Muscle of leg (tissue), 3 donors: ENCODE measurements at regions not wholly inside any gene's neighbourhood (a gene's known extent, or its start where the extent isn't known, plus 50 kb on each side); places are given as distances from the start of the nearest gene placed in this dataset.
A peak's percentile ranks its signal among the peaks of the same experiment; 100 is the strongest.

Source experiments
- DNase-seq: peaks from one replicate; pipeline ENCODE4 v3.0.0; 2013
- H3K27ac ChIP-seq: one replicate; pipeline ENCODE4 v1.5.1; 2013; ENCODE audit warnings: mild to moderate bottlenecking, low read length, control low read depth
- H3K27me3 ChIP-seq: one replicate; pipeline ENCODE4 v1.6.1; 2013; ENCODE audit warnings: low read length; ENCODE audit not compliant: control insufficient read depth, insufficient read depth
- H3K36me3 ChIP-seq: one replicate; pipeline ENCODE4 v1.6.1; 2013; ENCODE audit warnings: low read length; ENCODE audit not compliant: control insufficient read depth, insufficient read depth
- H3K4me1 ChIP-seq: one replicate; pipeline ENCODE4 v1.6.1; 2013; ENCODE audit warnings: low read length; ENCODE audit not compliant: control insufficient read depth, insufficient read depth
- H3K4me3 ChIP-seq: one replicate; pipeline ENCODE4 v1.5.1; 2013; ENCODE audit warnings: low read length, control low read depth
- H3K9me3 ChIP-seq: replicated peaks from 2 replicates; pipeline ENCODE4 v1.6.1; 2013; ENCODE audit warnings: low read depth, low read length; ENCODE audit not compliant: control insufficient read depth
- WGBS: methylation state at CpG from one replicate; pipeline ENCODE4 v1.1.5; 2013; ENCODE audit warnings: missing lambda C conversion rate; ENCODE audit not compliant: insufficient coverage; 5-methylcytosine and 5-hydroxymethylcytosine counted together

DNA sequence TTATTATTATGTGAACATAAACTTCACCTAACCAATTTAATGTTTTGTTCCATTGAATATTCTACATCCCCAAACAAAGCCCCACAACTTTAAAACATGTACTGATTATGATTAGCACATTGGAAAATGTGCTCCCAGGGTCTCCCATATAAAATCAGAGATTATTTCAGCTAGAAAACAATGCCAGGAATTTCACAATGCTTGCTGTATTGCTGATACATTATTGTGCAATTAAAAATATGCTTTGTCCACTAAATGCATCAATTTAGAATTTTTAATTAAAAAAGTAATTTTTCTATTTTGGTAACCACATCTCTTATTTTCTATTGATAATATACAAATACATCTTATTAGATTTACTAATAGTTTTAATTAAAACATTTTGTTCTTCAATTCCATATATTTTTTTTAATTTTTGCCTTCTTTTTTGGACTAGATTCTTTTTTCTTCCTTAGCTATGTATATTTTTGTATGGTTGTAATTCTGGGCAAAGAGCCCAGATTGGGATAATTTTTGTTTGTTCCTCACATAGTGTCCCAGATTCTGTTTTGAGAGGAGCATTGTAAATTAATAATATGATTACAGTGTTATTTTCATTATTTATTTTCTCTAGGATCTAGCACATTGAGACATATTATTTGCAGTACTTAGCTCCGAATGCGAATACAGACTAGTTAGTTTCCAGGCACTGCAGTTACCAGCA, 241.5 kb upstream of the CDH18 start:
- Histone ChIP-seq H3K4me1 (no peaks in the 10 kb centered on the region), H3K36me3 (no peaks in the 10 kb centered on the region), H3K27me3 (no peaks in the 10 kb centered on the region), H3K27ac (no peak overlapping the region), H3K9me3 (no peaks in the 10 kb centered on the region), H3K4me3 (no peak overlapping the region)
- no CpG with 5 or more reads among the region's 2 CpGs for WGBS
- DNase-seq: peak; percentile 85

GRCh38 chr5:20224966-20225365, 237.0 kb upstream of the CDH18 start:
- H3K27ac ChIP-seq: no peak overlapping the region
- no peaks in the 10 kb centered on the region for H3K27me3 ChIP-seq
- 80% methylated on average over 2 of the region's 2 CpGs for WGBS
- H3K9me3 ChIP-seq: no peaks in the 10 kb centered on the region
- H3K36me3 ChIP-seq: no peaks in the 10 kb centered on the region
- H3K4me1 ChIP-seq: no peaks in the 10 kb centered on the region
- DNase-seq: no peak
- H3K4me3 ChIP-seq: no peak overlapping the region

DNA sequence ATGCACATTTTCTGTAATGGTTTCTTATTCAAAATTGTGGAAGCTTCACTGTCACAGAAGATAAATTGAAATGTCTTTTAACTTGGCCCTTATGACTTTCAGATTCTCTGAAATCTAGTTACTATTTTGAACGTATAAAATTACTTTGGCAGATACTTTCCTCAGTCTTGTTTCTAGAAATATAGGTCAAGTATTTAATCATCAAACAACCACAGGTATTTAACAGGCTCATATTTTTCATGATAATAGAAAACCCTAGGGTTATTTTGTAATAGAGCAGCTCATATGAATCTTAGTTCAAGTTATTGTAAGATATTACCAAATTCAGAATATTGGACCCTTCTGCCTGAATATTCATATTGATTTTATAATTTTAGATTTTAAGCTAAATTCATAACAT, 236.0 kb upstream of the CDH18 start:
- H3K27ac ChIP-seq: no peak overlapping the region
- WGBS: no CpG with 5 or more reads among the region's 1 CpG
- no peak for DNase-seq
- no peaks in the 10 kb centered on the region for H3K36me3 ChIP-seq
- H3K4me1 ChIP-seq: no peaks in the 10 kb centered on the region
- no peaks in the 10 kb centered on the region for H3K27me3 ChIP-seq
- no peak overlapping the region for H3K4me3 ChIP-seq
- H3K9me3 ChIP-seq: no peaks in the 10 kb centered on the region

DNA sequence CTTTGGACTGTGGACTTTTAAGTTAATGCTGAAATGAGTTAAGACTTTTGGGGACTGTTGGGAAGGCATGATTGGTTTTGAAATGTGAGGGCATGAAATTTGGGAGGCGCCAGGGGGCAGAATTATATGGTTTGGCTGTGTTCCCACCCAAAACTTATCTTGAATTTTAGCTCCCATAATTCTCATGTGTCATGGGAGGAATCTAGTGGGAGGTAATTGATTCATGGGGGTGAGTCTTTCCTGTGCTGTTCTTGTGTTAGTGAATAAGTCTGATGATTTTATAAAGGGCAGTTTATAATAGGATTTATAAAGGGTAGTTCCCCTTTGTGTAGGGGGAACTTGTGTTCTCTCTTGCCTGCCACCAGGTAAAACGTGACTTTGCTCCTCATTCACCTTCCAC, 235.5 kb upstream of the CDH18 start:
- Histone ChIP-seq H3K9me3 (no peaks in the 10 kb centered on the region), H3K4me3 (no peak overlapping the region), H3K27ac (no peak overlapping the region), H3K36me3 (no peaks in the 10 kb centered on the region), H3K4me1 (no peaks in the 10 kb centered on the region), H3K27me3 (no peaks in the 10 kb centered on the region)
- DNase-seq: no peak
- WGBS: no CpG with 5 or more reads among the region's 2 CpGs

GRCh38 chr5:20215257-20215656, 227.3 kb upstream of the CDH18 start:
- no peak overlapping the region for H3K4me3 ChIP-seq
- no peaks in the 10 kb centered on the region for H3K9me3 ChIP-seq
- DNase-seq: no peak
- no peak overlapping the region for H3K27ac ChIP-seq
- no peaks in the 10 kb centered on the region for H3K4me1 ChIP-seq
- H3K36me3 ChIP-seq: no peaks in the 10 kb centered on the region
- no peaks in the 10 kb centered on the region for H3K27me3 ChIP-seq
- no CpG with 5 or more reads among the region's 1 CpG for WGBS

DNA sequence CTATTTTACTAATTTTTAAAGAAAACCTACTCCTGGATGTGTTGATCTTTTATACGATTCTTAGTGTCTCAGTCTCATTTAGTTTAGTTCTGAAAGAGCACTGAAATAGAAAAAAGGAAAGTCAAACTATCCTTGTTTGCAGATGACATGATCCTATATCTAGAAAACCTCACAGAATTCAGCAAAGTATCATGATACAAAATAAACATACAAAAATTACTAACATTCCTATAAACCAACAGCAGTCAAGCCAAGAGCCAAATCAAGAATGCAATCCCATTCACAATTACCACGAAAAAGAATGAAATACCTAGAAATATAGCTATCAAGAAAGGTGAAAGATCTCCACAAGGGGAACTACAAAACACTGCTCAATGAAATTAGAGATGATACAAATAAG, 225.8 kb upstream of the CDH18 start:
- Histone ChIP-seq H3K9me3 (no peaks in the 10 kb centered on the region), H3K27me3 (no peaks in the 10 kb centered on the region), H3K36me3 (no peaks in the 10 kb centered on the region), H3K4me1 (no peaks in the 10 kb centered on the region), H3K4me3 (no peak overlapping the region), H3K27ac (no peak overlapping the region)
- no CpG with 5 or more reads among the region's 2 CpGs for WGBS
- DNase-seq: no peak

DNA sequence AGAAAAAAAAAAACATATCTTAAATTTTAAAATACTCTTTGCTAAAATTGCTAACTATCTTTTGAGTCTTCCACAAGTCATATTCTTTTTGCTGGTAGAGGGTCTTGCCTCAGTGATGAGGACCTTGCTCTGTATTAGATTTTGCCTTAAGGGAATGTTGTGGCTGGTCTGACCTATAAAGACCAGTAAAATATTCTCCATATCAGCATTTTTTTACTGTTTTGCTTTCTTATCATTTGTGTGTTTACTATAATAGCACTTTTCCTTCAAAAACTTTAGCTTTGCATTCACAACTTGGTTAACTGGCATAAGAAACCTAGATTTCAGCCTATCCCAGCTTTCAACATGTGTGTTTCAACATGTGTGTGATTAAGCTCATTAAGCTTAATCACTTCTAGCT, 224.7 kb upstream of the CDH18 start:
- no peak for DNase-seq
- Histone ChIP-seq H3K27me3 (no peaks in the 10 kb centered on the region), H3K27ac (no peak overlapping the region), H3K4me3 (no peak overlapping the region), H3K9me3 (no peaks in the 10 kb centered on the region), H3K4me1 (no peaks in the 10 kb centered on the region), H3K36me3 (no peaks in the 10 kb centered on the region)

DNA sequence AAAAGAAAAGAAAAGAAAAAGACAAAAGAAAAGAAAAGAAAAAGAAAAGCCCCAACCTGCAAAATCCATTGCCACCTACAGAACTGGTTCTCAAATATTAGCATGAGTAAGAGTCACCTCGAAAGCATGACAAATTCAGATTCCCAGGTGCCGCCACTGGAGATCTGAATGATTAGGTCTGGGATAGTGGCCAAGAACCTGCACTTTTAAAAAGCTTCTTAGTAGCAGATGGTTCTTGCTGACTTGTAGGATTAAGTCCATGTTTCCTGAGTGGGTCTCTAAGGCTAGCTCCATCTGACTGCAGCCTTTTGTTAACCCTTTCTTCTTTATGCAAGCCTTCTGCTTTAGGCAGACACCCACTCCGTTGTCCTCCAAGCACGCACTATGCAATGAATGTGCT, 178.5 kb upstream of the CDH18 start:
- Histone ChIP-seq H3K36me3 (no peaks in the 10 kb centered on the region), H3K27ac (no peak overlapping the region), H3K27me3 (no peaks in the 10 kb centered on the region), H3K4me3 (no peak overlapping the region), H3K9me3 (no peaks in the 10 kb centered on the region), H3K4me1 (no peaks in the 10 kb centered on the region)
- peak; percentile 83 for DNase-seq
- whole genome bisulfite sequencing: 20% methylated on average over 1 of the region's 4 CpGs

DNA sequence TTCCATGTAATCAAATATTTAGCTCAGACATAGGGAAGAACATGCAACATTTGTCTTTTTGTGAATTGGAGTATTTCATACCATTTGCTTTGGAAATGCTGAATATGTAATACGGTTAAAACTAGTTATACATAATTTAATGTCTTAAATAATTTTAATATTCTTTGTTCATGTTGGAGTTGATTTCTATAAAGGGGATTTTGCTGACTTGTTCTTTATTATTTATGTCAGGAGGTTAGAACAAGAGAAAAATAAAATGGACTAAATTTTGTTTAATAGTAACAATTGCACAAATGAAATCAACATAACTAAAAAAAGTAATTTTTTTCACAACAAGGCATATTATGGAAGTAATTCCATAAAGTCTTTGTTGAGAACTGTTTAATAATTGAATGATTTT, 170.0 kb upstream of the CDH18 start:
- no peak for DNase-seq
- WGBS: no CpG with 5 or more reads among the region's 1 CpG
- Histone ChIP-seq H3K36me3 (no peaks in the 10 kb centered on the region), H3K9me3 (no peaks in the 10 kb centered on the region), H3K27me3 (no peaks in the 10 kb centered on the region), H3K4me1 (no peaks in the 10 kb centered on the region), H3K27ac (no peak overlapping the region), H3K4me3 (no peak overlapping the region)

DNA sequence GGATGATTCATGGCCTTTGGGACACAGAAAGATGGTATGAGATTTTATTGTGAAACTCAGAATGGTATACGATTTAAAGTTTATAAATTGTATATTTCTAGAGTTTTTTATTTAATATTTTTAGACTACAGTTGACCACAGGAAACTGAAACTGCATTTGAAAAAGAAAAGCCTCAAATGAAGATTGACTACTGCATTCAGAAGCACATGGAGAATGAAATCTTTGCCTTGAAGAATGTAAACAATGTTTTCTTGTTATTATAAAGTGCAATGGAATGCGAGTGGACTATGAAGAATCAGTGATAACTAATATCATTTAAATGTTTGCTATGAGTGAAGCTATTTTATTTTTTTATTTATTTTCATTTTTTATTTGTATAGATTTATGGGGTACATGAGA, 169.1 kb upstream of the CDH18 start:
- H3K4me1 ChIP-seq: no peaks in the 10 kb centered on the region
- H3K27ac ChIP-seq: no peak overlapping the region
- no CpG with 5 or more reads among the region's 2 CpGs for WGBS
- H3K27me3 ChIP-seq: no peaks in the 10 kb centered on the region
- no peaks in the 10 kb centered on the region for H3K9me3 ChIP-seq
- H3K36me3 ChIP-seq: no peaks in the 10 kb centered on the region
- H3K4me3 ChIP-seq: no peak overlapping the region
- DNase-seq: no peak

DNA sequence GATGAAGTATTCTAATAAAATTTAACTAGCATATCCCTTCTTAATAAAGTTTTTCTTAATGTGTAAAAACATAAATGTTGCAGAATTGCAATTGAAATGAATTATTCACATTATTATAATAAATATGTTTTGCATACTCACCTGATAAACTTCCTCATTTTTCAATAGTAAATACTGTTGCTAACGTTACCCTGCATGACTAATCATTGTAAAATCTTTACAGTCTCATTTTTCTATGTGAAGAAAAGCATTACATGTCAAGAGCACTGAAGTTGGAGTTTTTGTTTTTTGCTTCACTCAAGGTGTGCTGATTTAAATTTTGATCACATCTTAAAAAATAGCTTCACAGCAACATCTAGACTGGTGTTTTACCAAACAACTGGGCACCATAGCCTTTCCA, 157.2 kb upstream of the CDH18 start:
- Histone ChIP-seq H3K27ac (no peak overlapping the region), H3K27me3 (no peaks in the 10 kb centered on the region), H3K4me3 (no peak overlapping the region), H3K36me3 (no peaks in the 10 kb centered on the region), H3K4me1 (no peaks in the 10 kb centered on the region), H3K9me3 (no peaks in the 10 kb centered on the region)
- DNase-seq: no peak
- WGBS: no CpG with 5 or more reads among the region's 1 CpG
